Activated CD4-positive, alpha-beta T cell treated with anti-CD3 and anti-CD28 coated beads for 48 hours (primary cell): ENCODE measurements at regions not wholly inside any gene's neighbourhood (a gene's known extent, or its start where the extent isn't known, plus 50 kb on each side); places are given as distances from the start of the nearest gene placed in this dataset.

Source experiments
- DNase-seq: peaks from one replicate; pipeline ENCODE4 v3.0.0-alpha.2; 2020

DNA sequence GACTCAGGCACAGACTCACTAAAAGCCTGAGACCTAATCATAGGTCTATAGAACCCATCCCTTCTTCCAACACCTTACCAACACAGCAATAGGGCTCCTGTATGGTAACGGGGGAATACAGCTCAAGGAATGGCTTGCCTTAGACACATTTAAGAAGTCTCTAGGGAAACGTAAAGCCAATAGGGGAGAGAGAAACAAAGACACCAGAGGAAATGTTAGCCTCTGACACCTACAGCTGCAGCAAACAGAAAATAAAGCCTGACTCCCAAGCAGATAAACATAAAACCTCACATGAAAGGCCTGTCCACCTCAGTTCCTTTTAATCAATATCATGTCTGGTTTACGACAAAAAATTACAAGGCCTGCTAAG, 51.1 kb upstream of the NCOA1 start:
- DNase-seq, result no peak

DNA sequence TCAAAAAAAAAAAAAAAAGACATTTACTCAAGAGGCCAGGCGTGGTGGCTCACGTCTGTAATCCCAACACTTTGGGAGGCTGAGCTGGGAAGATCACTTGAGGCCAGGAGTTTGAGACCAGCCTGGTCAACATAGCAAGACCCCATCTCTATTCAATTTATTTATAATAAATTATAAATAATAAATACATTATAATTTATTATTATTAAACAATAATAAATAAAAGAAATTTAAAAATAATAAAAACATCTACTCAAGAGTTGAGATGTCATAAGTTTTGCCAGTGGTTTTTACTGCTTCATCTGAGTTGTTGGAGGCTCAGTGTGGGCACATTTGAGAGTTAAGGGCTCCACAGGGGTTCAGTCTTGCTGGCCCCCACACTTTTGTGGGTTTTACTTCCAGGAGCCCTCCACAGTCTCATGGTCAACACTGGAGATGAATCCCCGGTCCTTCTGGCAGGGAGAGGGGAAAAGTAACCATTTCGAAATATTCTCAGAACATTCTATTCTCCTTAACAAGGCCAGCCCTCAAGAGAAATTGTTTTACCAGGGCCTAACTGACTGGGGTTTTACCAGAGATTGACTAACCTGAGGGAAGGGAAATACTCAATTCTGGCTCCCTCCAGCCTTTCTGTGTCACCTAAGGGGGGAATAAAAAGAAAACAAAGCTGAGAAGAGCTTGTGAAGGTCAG, 51.6 kb upstream of the NCOA1 start:
- DNase-seq, result no peak

DNA sequence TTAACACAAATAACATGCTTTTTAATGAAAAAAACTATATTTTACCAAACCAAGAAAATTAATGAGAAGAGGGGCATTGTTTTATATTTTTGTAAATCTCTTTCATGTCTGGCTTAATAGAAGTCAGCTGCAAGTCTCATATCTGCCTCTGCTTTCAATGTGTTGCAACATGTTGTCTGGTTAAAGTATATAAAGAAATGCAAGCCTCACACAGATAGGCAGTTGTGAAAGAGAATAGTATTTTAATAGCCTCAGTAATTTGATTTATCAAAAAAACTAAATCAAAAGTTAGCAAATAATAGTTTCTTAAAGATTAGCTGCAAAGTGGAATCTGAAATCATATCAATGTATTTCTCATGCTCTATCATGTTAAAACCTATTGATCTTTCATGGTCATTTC, 52.9 kb upstream of the NCOA1 start:
- DNase-seq, result no peak

DNA sequence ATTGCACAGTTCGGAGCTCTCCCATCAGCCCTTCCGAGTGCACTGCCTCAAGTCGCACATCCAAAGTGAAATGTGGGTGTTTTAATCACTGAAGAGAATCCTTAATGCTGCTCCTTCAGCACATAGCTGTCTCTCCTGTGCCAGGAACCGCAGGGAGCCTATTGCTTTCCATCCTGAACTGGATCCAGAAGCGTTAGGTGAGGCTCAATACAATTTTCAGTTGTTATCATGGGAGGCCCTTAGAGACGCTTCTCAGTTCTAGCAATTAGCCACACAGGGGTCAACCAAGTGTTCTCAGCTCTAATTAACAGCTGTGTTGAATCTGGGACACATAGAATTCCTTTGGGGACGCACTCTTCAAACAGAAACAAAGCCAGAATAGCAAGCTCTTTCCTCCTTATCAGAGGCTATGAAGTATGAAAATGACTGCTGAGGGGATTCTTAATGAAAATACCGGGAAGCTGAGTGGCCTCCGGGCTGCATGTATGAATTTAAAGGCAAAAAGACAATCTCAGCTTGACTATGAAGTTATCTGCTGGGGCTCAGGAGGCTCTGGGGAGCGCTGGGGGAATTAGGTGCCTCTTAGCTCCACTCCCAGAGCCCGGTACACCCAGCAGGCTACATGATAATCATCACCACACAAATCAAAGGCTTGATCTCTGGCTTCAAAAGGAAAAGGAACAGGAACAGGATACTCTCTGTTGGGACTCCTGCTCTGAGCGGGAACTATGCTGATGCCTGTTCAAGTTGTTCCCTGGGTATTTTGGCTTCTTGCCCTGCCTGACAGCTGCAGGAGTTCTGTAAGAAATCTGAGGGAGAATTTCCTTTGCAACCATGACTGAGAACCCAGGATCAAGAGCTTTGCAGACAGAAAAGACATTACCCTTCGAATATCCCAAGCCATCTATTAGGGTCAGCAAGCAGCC, 55.4 kb upstream of the NCOA1 start:
- no peak for DNase-seq

DNA sequence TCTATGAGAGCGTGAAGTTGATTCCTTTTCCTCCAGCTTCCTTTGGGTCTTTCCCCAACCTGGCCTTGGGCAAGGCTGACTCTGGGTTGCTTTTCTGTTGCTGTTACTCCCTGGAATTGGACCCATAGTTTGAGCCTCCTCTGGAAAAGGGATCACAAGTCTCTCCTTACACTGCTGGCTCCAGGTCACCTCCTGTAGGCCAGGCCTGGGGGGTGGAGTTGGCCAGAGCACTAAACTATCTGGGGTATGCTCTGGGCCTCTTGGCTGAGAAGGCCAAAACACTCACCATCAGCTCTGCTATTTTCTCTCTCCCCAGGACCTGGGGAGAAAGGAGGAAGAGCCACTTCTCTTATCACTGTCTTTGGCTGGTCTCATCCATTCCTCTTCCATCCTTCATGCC, 56.5 kb upstream of the NCOA1 start:
- no peak for DNase-seq

DNA sequence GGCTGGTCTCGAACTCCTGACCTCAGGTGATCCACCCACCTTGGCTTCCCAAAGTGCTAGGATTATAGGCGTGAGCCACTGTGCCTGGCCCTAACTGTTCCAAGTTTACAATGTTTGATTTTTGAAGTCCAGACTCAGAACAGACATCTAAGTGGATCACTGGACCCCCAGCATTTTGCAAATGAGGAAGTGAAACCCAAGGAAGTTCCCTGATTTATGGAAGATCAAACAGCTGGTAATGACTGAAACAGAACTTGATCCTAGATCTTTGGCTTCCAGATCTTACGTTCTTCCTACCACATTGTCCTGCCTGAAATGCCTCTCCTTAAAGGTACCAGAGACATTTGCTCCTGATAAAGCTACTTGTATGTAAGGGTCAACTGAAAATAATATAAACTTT, 58.3 kb upstream of the NCOA1 start:
- no peak for DNase-seq

DNA sequence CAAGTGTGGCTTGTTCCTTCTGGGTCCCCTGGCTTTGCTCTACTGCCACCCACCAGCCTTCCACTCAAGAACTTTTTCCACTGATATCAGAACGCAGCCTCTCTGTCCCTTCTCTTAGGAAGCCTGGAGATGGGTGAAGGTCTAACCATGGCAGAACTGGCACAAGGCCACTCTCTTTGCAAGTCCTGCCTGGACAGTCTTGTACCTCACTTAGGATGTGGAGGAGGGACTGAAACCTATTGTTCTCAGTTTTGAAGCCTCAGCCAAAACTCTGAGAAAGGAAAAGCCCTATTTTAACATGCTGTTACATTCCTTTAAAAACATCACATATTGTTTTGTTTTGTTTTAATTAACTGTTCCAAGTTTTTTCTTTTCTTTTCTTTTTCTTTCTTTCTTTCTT, 58.9 kb upstream of the NCOA1 start:
- DNase-seq, result no peak

DNA sequence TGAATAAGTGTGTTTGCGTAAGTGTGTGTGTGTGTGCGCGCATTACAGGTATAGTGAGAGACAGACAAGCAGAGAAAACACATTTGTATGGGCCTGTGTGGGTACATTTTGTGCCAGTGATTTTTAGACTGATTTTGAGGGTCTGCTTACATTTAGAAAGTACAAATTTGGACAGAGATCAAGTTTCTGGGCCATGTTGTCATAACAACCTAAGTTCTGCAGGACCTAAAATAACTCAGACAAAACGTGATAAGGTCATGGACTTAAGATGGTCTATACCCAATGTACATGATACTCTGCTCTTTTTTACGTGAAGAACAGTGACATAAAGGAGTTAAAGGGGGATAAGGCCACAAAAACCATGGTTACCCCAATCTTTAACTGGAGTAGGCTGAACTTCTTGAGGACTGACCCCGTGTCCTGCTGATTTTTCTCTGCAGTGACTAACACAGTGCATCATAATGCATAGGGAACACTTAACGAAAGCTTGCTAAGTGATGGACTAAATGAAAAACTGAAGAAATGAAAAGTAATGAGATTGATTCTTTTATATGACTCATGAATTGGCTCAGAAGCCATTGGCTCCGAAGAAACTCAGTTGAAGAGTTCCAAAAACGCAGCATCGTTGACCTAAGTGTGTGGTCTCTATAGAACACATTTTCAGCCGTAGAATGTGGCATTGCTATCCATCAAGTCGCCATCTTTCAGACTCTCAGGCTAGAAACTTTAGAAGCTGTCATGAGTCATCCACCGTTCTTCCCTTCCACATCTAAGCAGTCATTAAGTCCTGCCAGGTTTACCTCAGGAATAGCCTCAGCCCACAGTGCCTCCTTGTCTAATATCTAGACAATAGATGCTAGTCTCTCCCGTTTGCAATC, 61.6 kb upstream of the NCOA1 start:
- no peak for DNase-seq

DNA sequence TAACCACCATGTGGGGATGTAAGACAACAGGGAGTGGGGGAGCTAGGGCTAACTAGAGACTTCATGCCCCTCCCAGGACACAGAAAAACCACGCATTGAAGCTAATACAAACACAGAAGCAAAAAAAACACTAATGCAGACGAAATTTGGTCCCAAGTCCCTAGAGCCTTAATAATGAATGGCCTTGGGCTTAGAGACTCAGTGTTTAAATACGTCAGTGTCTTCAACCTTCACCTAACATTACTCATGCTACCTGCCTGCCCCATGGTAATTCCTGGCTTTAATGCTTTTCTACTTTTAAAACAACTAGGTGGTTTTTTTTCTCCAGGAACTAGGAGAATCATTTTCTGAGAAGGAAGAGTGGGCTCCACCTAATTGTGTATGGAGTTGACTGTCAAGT, 64.1 kb upstream of the ITSN2 start:
- no peak for DNase-seq

DNA sequence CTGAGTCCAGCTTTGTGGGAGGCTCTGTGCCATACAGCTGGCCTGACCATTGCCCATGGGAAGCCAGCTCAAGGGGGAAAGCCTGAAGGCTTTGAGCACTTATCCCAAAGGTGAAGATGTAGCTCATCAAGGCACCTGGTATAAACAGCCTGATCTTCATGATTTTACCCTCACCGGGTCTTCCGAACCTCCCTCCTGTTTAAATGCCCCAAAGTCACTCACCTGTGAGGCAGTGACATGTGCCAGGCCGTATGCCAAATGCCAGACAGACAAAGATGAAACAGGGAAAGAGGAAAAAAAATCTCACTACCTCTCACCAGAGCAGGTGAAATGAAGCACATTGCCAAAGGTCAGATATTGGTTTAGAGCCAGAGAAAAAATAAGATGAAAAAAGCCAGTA, 62.8 kb upstream of the ITSN2 start:
- no peak for DNase-seq

DNA sequence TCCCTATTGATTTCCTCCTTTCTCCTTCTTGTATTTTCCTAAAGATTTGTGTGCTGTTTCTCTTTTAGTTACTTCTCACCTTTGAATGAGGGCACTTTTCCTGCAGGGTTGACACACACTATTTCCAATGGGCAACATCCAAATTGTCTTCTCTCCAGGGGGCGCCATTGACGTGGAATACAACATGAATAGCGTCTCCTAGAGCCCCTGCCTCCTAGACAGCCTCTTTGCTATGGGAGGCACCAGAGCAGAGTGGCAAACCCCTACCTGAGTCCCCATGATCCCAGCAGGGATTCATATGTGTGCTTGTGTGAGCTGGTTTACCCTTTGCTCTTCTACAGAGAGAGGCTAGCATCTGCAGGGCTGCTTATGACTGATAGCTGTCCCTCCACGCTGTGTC, 61.3 kb upstream of the ITSN2 start:
- peak; percentile 77 for DNase-seq

DNA sequence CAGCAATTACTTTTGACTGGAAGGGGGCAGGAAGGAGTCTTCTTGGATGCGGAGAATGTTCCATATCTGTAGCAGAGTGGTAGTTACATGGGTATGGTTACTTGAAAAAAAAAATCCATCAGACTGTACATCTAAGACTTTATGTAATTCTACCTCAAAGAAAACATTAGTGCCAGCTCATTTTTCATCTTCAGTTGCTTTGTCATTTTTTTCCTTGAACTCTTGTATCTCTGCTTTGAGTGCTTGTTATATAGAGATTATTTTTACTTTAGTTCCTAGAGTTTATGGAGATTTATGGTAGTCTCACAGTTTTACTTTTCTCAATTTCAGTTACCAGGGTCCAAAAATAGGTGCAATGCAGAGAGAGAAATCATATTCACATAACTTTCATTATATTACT, 60.0 kb upstream of the ITSN2 start:
- no peak for DNase-seq

DNA sequence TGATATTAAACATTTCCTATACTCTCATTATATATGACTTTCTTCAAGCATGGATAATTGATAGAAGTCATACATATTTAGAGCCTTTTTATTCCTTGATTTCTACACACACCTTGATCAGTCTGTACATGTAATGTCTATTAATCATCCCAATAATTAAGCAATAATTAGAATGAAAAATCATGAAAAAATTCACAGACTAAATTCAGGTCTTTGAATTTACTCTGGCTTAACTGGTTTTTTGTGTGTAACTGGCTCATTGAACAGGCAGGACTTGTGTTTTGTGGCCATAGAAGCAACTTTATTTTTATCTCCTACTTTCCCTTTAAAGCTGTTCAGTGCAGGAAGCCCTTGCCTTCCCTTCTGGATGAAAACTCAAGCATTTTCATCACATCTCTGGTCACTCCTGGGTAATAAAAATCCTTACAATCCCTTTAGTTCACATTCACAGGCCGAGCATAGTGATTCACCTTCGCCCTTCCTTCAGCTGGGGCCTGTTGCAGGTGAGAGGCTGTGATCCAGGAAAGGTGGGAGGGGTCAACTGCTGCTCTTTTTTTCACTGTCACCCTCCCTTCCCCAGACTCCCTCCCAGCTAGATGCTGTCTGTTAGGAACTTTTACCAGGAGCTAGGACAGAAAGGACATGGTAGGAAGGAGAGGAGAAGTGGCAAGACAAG, 58.0 kb upstream of the ITSN2 start:
- DNase-seq, result no peak

DNA sequence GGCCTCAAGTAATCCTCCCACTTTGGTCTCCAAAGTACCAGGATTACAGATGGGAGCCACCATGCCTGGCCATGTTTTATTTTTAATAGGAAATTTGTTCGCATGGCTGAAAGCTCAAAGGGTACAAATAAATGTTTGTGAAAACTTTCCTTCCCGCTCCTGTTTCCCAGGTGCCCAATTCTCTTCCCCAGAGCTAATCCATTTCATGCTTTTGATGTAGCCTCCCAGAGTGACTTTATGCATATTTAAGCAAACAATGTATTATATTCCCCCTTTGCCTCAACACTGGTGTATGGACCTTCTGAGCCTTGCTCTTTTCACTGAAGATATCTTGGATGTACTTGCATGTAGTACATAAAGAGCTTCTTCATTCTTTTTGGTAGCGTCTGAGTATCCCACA, 52.5 kb upstream of the ITSN2 start:
- DNase-seq, result no peak

DNA sequence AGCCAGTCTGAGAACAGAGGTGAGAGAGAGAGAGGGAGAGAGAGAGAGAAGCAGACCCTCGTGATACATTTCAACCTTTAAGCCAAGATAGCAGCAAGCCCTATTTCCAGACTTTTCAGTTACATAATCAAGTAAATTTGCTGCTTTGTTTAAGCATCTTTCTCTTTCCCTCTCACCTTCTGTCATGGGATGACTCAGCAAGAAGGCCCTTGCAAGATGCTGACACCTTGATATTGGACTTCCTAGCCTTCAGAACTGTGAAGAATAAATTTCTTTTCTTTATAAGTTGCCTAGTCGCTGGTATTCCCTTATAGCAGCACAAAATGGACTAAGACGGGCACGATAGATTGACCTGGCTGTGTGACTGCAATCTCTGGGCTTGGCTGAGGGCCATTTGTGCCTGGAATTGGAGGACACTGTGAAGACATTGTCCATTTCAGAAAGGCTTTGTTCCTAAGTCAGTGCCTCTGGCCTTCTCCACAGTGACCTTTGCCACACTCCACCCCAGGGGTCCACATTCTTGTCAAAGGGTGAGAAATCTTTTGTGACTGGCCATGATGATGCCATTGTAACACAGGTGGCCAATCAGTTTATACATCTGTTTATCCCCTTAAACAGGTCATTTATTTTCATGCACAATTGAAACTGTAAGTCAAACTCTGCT, 51.3 kb upstream of the ITSN2 start:
- no peak for DNase-seq

DNA sequence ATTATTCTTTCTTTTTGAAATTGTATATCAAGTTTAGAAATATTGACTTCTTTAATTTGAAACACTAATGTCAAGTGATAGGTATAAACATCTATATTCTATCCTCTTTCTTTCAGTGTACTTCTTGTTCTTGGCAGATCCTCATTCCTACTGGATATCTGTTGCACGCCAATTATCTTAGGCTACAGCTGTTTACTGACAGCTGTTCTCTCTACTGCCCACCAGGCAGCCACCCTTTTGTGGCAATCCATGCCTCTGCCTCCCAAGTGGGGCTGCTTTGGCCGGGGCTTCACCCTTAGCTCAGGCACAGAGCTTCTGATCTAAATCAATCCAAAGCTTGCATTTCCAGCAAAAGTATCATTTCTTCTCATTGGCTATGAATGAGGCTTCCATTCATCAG, 50.6 kb upstream of the ITSN2 start:
- no peak for DNase-seq

DNA sequence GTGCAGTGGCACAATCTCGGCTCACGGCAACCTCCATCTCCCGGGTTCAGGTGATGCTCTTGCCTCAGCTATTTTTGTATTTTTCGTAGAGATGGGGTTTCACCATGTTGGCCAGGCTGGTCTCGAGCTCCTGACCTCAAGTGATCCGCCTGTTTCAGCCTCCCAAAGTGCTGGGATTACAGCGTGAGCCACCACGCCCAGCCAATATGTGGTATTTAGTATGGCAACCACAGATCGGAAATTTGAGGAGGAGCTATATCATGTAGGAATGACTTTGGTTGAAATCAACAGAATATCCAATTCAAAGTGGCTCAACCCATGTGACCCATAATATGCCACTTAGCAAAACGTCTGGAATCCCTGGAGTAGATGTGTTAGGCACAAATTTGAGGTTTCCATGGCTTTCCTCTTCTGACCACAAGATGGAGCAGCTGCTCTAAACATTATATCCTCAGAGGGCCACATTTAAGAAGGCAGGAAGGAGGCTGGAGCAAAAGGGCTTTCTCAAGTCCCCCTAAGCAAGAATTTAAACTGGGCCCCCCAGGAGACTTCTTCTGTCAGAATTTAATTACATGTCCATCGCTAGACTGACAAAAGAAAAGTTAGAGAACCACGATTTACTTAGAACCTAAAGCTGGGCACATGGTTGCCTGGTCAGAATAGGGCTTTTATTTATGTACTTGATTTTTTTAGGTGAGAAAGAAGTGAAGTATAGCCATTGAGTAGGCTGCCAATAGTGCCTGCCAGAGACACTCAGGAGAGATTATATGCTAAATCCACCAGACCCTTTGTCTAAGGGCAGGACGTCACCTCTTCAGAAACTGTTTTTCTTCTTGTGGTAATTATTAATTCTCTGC, 49.6 kb upstream of the ITSN2 start:
- peak; percentile 29 for DNase-seq
